ENCODE measurements at regions not wholly inside any gene's neighbourhood (a gene's known extent, or its start where the extent isn't known, plus 50 kb on each side); places are given as distances from the start of the nearest gene placed in this dataset.

DNA sequence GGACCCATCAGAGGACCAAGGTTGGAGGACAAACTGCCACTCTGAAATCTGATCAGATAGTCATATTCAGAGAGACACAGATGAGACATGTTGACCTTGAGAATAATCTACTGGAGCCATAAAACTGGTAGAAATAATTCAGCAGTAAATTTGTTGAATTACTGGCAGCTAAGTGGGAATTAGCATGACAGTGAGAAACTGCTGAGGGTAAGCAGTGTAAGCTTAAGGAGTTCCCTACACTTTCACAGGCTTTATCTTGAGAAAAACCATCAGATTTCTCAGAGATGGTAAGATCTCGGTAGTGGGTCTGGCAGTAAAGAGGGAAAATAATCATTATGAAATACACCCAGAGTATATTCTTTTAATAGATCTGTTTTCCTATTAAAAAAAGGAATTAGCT is 213.7 kb downstream of the TECRL start:
- Histone ChIP-seq H3K9me3 (replicated peaks; ENCODE audit: control insufficient read depth, insufficient read depth, low read length) (no peaks in the 10 kb centered on the region), H3K27ac (ENCODE audit: control insufficient read depth, insufficient read depth) (no peak overlapping the region), H4K20me1 (ENCODE audit: control insufficient read depth, insufficient read depth) (no peaks in the 10 kb centered on the region), H3K27me3 (replicated peaks in 1 of 2; ENCODE audit: control insufficient read depth in 2 of 2, insufficient read depth in 2 of 2, low read length in 1 of 2) (no peaks in the 10 kb centered on the region), H3K4me3 (no peak overlapping the region), H3K36me3 (ENCODE audit: control insufficient read depth in 2 of 2, insufficient read depth in 2 of 2, low read length in 1 of 2) (no peaks in the 10 kb centered on the region), H3K4me2 (ENCODE audit: control insufficient read depth, insufficient read depth) (no peak overlapping the region), H2AFZ (ENCODE audit: control insufficient read depth, low read depth, low read length) (no peak overlapping the region), H3K4me1 (ENCODE audit: control insufficient read depth, insufficient read depth, low read length) (no peaks in the 10 kb centered on the region), H3K9ac (ENCODE audit: control insufficient read depth, insufficient read depth, low read length) (no peak overlapping the region), H3K79me2 (ENCODE audit: control insufficient read depth, insufficient read depth, low read length) (no peaks in the 10 kb centered on the region)
- no peak for TF ChIP-seq STAT3 (IDR thresholded peaks at IDR 0.05; ENCODE audit: low read depth, low read length)
- no peak for TF ChIP-seq DPF2 (IDR thresholded peaks at IDR 0.05)
- no peak for TF ChIP-seq WRNIP1 (IDR thresholded peaks at IDR 0.05; ENCODE audit: borderline replicate concordance, low read depth, low read length)
- TF ChIP-seq EP300 (IDR thresholded peaks at IDR 0.05; ENCODE audit: borderline replicate concordance in 1 of 2, control insufficient read depth in 1 of 2, low read depth in 2 of 2, low read length in 2 of 2) = no peak
- TF ChIP-seq MTA2 (IDR thresholded peaks at IDR 0.05; ENCODE audit: low read depth) = no peak
- TF ChIP-seq TCF3 (IDR thresholded peaks at IDR 0.05; ENCODE audit: borderline replicate concordance, insufficient read depth, low read depth, low read length) = no peak
- TF ChIP-seq, protein P1, sequence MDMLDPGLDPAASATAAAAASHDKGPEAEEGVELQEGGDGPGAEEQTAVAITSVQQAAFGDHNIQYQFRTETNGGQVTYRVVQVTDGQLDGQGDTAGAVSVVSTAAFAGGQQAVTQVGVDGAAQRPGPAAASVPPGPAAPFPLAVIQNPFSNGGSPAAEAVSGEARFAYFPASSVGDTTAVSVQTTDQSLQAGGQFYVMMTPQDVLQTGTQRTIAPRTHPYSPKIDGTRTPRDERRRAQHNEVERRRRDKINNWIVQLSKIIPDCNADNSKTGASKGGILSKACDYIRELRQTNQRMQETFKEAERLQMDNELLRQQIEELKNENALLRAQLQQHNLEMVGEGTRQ (IDR thresholded peaks at IDR 0.05; ENCODE audit: borderline replicate concordance, low read depth, low read length) = no peak
- TF ChIP-seq TAF1 (IDR thresholded peaks at IDR 0.05; ENCODE audit: borderline replicate concordance, low read depth, low read length) = no peak
- RAD21 ChIA-PET (ENCODE audit: unreplicated experiment) = no interaction called here
- POLR2A ChIA-PET = no interaction called here
- WGBS (ENCODE audit: insufficient coverage, insufficient replicate concordance, low lambda C conversion rate, missing lambda C conversion rate) = 5% methylated on average over 1 of the region's 1 CpG
- CTCF ChIA-PET = no interaction called here
- DNase-seq (ENCODE audit: low read depth, low spot score) (no peak), ATAC-seq (no peak), FAIRE-seq (no peak)
- in situ Hi-C loops (cut with MboI) = no loop called here
- BruUV-seq (replicated peaks) = no TSS peak
- SMC1A ChIA-PET (ENCODE audit: uncharacterized antibody, unreplicated experiment) = no interaction called here
- intact Hi-C loops (cut with micrococcal nuclease; ENCODE audit: unreplicated experiment) = no loop called here

Measured in GM12878 (cell line).